Glomerular endothelial cell (primary cell): ENCODE measurements at regions not wholly inside any gene's neighbourhood (a gene's known extent, or its start where the extent isn't known, plus 50 kb on each side); places are given as distances from the start of the nearest gene placed in this dataset.
"Not testable (repeated sequence)": the region's sequence is repeated elsewhere in the genome, so short reads cannot be mapped to it uniquely, and the experiment has no call there.

Experiments
- DNase-seq: peaks from one replicate; pipeline ENCODE4 v3.0.0-alpha.2; 2011; ENCODE audit warnings: low read depth, low spot score; ENCODE audit errors: extremely low read depth

DNA sequence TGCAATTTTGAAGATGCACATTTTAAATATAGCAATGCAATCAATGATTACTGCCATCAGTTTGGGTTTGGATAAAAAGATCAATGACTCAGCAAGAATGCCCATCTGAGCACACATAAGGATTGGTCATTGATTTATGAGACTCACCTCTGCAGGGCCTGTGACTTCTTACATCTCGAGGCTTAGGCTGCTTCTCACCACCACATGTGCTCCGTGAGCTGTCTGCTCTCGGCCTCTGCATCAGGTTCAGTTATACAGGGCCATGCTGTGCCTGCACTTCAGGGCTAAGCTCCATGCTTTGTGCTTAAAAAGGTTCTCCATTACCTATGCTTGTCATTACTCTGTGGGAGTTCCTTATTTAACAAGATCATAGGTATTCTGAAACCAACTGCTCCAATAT lies 887.5 kb downstream of the DIPK2A start:
- DNase-seq: no peak

DNA sequence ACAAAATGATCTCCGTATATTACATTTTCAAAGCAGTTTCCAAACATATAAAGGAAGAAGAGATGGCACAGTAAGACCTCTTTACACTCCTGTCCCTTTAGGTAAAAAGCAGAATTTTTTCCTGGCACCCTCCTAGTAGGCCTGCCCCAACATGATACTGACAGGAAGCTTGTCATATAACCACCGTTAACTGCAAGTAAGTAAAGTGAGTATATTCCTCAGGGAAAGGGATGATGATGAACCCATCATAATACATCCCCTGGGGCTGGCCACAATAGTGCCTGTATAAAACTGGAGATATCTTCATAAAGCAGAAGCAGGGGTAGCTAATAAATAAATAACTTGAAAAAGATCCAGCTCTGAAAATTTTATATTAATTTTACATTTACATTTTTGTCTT lies 893.0 kb downstream of the DIPK2A start:
- DNase-seq: no peak

DNA sequence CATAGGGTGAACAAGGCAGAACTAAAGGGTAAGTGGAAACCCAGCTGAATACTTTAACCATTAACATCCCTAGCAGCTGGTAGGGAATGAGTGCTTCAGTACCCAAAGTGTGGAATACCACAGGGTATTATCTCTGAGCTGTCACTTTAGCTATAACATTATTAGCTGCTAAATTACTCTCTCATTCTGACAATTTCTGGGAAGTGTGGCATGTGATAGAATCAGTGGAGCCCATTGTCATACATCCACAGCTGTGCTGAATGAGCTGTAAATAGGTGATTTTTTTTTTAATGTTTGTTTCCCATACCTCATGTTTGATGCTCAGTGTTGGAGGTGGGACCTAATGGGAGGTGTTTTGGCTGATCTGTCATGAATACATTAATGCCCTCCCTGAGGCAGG lies 894.3 kb downstream of the DIPK2A start:
- DNase-seq: no peak

DNA sequence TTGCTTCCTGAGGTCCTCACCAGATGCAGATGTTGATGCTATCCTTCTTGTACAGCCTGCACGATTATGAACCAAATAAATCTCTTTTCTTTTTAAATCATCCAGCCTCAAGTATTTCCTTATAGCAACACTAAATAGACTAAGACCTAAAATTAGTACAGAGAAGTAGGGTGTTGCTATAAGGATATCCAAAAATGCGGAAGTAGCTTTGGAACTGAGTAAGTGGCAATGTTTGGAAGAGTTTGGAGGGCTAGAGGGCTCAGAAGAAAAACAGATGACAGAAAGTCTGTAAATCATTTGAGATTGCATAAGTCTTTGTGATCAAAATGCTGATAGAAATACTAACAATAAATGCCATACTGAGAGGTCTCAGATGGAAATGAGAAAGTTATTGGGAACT lies 894.9 kb downstream of the DIPK2A start:
- DNase-seq: no peak

DNA sequence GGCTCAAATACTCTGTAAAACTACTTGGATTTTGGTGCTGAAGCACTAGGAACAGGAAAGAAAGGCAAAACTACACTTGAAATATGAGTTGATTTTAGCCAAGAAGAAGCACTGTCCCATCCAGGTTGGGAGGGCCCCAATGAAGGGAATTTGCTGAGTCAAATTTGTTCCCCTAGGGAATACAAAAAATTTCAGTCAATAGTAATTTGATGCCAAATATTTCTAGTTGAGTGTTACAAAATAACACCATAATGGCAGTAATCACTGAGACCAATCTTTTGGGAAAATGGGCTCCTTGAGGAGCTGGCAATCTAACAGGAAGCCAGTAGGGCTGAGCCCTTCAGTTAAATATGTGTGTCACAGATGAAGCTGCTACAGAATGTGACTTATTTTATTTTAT lies 896.9 kb downstream of the DIPK2A start:
- no peak for DNase-seq

DNA sequence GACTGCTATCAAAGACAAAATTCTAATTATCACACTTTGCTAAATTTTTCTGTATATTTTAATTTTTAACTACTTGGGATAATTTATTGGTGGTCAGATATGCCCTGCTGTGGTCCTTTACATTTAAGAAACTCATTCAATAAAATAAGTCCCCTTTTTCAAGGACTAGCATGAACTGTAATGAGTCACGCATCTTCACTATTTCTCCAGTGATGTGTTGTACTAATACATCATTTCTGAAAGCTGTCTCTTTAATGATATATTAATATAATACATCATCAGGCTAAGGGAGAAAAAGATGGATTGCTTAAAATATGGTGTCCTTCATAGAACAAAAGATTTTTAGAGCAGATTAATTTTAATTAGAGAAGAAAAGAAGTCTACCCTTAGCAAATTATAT lies 901.4 kb downstream of the DIPK2A start:
- DNase-seq: no peak

DNA sequence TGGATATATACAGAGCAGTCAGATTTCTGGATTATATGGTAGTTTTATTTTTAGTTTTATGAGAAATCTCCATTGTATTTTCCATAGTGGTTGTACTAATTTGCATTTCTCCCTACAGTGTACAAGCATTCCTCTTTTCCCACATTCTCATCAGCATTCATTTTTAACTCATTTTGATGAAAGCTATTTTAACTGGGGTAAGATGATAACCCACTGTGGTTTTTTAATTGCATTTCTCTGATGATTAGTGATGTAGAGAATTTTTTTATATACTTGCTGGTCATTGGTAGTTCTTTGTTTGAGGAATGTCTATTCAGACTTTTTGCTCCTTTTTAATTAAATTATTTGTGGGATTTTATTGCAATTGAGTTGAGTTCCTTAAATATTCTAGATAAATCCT lies 903.6 kb downstream of the DIPK2A start:
- DNase-seq: no peak

DNA sequence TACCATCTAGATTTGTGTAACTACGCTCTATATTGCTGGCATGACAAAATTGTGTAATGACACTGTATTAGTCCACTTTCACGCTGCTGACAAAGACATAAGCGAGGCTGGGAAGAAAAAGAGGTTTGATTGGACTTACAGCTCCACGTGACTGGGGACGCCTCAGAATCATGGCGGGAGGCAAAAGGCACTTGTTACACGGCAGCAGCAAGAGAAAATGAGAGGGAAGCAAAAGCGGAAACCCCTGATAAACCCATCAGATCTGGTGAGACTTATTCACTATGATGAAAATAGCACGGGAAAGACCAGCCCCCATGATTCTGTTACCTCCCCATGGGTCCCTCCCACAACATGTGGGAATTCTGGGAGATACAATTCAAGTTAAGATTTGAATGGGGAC lies 905.7 kb downstream of the DIPK2A start:
- DNase-seq: no peak

DNA sequence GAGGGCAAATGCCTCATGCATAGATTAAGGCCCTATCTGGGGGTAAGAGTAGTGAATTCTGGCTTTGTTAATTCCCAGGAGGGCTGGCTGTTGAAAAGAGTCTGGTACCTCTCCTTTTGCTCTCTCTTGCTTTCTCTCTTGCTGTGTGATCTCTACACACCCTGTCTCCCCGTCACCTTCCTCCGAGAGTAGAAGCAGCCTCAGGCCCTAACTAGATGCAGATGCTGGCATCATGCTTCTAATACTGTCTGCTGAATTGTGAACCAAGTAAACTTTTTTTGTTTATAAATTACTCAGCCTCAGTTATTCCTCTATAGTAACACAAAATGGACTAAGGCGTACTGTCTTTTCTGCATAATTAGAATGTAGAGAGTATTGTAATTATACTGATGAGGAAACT lies 908.1 kb downstream of the DIPK2A start:
- DNase-seq: no peak

DNA sequence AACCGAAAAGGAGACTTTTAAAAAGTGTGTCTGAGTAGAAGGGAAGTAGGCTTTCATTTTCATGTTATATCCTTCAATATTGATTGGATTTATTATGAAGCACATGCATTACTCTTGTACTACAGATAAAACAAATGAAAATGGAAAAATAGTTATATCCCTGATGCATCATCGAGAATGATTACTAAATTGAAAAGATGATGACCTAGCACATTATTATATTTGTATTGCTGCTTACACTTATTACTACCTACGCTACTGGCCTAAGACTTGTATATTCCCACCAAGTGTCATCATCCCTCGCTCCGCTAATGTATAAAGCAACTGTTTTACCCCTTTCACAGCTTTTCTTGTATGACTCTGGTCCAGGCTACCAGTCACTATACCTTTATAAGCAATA lies 922.4 kb downstream of the DIPK2A start:
- no peak for DNase-seq

DNA sequence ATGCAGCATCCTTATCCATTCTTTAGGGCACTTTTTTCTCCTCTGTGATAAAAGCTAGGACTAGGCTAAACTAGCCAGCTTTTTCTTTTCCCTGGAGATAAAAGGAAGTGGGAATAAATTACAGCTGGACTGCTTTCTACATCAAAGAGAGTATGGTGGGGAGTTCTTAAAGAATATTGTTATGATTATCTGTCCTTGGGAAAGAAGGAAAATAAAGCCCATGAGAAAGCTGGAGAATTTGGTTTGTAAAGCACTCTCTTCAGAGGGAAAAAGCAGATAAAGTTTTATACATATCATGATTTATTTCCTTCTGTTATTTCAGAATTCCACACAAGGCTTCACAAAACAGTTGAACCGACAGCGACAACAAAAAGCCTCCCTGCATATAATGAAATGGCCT lies 923.0 kb downstream of the DIPK2A start:
- DNase-seq: no peak

DNA sequence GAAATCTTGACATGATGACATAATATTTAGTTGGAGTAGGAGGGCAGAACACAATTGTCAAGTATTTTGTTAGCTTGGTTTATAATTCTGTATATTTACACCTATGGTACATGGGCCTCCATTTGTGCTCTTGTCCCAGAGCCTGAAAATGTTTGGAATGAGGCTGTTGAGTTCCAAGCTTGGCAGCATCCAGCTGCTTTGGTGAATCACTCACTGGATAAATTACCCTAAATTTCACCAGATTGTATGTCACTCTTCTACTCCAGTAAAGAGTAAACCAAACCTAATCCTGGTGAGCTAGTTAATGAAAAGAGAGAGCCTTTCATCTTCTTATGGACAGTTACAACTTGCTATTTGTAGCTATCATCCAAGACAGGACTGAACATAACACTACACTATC lies 928.7 kb downstream of the DIPK2A start:
- no peak for DNase-seq

DNA sequence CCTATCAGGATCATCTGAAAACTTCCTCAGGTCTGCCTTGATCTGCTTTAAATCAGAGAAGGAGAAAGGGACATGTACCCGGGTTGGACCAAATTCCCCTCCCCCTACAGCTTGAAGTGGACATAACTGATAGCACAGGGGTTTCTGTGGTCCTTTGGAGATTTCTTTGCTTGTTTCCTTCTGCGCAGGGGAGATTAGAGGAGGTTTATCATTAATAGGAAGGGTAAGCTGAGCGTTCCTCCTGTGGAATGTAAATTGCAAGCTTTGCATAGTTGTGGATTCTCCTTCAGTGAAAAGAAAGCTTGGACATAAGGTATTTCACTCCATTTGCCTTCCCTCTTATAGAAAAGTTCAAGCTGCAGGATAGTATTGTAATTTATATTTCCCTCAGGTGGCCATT lies 936.0 kb downstream of the DIPK2A start:
- DNase-seq: not testable (repeated sequence)

DNA sequence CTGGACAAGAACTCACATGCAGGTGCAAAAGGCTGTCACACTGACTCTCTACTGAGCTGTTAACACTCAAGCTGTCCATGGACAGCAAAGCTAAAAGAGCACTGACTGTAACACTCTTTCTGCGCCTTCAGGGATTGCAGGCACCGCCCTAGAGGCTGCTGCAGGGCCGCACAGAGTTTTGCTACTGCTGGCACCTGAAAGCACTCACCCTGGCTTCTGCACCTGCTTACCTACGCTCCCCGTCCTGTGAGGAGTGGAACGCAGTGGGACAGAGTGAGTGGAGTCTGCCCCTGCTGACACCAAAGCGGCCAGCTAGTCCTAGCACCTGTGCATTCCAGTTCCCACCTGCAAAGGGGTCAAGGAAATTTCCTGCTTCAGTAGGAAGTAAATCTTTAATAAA lies 941.3 kb downstream of the DIPK2A start:
- DNase-seq: no peak

DNA sequence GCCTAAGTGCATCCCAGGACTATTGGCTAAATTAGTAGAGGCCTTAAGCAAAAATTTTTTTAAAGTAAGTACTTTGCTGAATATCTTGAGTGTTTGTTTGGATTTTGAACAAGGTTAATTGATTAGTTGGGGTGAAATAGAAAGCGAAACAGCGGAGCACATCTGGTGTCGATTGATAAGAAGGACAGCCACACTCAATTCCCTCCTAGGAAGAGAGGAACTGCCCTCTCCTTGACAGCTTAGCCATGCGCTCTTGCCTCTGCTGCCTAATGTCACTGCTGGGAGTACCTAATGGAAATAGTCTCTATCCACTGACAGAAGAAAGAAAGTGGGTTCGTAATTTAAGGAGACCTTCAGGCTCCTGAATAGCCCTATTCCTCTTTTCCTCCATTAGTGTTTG lies 943.6 kb downstream of the DIPK2A start:
- DNase-seq: no peak

DNA sequence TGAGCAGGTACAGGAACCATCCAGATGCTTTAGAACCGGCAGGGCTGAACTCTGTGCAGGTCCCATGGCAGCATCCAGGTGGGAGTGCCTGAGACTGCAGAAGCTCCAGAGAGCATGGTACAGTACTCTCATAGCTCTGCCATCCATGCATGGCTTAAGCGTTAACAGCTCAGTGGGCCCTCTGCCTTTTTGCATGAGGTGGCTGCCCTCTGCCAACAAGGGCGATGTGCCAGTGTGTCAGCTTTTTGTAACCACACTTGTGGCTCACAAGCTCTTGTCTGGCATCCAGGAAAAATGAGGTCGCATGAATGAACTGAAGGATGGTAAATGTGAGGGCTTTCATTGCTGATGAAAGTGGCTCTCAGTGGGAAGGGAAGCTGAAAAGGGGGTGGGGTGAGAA lies 950.1 kb downstream of the DIPK2A start:
- DNase-seq: no peak

DNA sequence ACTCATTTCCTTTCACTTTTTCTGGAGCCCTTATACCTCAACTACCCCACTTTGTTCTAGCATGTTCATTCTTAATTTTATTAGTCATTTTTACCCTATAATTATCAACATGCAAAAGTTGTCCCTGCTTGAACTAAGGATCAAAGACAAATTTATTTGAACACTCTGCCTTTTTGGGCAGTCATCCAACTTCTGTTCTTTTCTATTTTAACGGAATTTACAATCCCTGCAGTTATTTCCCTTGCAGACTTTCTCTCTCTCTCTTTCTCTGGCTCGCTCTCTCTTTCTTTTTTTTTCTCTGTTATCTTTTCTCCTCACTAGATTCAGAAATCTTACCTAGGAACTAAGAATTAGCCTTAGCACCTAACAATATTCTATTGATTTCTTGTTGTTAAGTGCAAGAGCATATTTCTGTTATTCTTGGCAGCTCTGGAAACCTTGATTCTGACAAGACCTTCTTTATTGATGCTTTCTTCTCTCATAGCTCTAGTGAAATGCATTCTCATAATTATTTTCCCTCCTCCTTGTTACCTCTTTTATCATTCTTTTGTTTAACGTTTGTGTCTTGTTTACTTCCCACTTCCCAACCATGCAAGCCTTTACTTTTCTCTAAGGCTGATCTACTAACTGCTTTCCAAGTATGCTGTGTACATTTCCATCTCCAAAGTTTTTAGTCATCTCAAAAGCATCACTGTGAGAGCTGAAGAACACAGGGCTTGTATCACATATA lies 951.6 kb downstream of the DIPK2A start:
- DNase-seq: no peak

DNA sequence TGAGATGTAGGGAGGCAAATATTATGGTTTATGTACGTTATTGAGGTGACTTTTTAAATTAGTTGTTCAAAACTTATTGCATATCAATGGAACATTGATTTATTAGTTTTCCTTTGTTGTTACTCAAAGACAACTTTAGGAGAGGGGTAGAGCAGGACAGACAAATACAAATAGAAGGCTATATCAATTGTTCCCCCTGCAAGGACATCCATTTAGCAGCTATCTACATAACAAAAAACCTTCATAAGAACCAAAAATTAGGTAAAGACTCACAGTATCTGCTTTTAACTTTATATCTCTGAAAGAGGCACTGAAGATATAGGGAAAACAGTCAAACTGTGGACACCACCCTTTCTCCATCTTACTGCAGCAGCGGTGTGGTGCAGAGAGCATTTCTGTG lies 958.8 kb downstream of the DIPK2A start:
- DNase-seq: no peak

DNA sequence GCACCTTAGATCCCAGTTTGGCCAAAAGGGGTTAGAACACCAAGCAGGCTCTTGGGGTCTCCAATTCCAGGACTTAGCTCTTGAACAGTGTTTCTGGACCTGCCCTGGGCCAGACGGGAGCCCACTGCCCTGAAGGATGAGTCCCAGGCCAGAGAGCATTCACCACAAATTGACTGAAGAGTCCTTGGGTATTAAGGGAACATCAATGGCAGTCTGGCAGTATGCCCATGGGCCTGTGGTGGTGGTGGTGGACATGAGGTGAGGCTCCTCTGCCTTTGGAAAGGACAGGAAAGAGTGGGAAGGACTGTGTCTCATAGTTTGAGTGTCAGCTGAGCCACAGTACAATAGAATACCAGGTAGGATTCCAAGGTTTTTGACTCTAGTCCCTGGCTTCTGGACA lies 960.0 kb downstream of the DIPK2A start:
- DNase-seq: no peak

DNA sequence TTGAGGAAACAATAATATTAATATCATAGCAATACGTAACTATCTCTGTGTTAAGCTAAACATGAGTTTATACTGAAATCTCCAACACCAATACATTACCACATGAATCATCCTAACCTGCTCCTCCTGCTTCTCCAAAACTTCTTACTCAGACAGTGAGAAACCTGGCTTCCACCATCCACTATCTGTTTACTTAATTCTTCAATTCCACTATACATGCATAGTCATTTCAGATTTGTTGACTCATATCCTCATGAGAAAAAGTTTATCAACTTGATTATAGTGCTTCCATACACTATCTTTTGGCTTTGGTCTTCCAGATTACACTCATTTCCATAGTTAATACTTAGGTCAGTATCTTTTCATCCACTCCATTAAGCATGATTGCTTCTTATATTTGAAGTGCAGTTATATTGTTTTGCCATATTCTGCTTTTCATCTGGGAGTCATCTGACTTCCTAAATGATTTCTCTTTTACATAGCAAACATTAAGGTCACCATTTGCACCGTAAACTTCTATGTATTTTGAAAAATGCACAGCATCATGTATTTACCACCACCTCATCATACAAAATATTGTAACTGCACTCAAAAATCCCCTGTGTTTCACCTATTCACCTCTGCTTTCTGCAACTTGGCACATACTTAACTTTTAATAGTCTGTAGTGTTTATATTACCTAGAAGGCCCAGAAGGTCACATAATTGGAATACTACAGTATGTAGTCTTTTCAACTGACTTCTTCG lies 970.6 kb downstream of the DIPK2A start:
- no peak for DNase-seq

DNA sequence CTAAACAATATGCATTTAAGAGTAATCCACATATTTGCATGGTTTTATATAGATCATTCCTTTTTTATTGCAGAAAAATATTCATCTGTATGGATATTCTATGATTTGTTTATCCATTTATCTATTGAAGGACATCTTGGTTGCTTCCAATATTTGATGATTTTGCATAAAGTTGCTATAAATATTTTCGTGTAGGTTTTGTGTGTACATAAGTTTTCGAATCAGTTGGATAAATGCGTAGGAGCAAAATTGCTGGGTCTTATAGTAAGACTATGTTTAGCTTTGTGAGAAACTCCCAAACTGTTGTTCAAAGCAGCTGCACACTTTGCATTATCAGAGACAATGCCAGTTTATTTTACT lies 971.2 kb downstream of the DIPK2A start:
- DNase-seq: no peak

DNA sequence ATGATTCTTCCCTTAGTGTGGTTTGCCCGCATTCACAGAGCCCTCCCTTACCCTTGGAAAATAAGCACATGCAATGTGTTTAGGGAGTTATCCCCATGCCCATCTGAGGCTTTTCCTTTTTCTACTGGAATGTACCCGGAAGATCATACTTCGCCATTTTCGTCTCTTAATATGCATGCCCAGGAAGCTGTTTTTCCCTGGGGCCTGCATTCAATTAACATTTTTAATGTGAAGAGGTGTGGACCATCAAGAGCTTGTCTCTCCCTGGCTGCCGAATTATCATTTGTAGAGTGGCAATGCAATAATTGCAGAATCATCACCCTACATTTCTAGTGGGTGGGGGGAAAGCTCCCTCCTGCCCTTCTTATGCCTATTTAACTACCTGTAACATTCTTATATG lies 976.3 kb downstream of the DIPK2A start:
- no peak for DNase-seq

DNA sequence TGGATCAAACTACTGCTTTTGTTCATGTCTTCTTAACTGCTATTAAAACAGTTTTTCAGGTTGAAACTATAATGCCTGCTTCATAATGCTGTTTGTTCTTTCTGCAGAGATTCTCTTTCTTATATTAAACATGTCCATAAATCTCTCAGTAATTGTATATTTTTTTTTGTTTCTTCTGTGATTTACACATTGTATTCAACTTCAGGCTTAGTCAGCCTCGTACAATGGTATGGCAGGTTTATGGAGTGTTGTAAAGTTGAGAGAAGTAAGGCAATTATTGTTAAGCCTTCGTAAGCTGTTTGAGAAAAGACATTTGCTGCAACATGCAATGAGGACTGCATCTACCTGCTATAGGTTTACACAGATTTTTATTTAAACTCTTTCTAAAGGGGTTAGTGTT lies 977.1 kb downstream of the DIPK2A start:
- no peak for DNase-seq
